ENCODE measurements at regions not wholly inside any gene's neighbourhood (a gene's known extent, or its start where the extent isn't known, plus 50 kb on each side); places are given as distances from the start of the nearest gene placed in this dataset.

DNA sequence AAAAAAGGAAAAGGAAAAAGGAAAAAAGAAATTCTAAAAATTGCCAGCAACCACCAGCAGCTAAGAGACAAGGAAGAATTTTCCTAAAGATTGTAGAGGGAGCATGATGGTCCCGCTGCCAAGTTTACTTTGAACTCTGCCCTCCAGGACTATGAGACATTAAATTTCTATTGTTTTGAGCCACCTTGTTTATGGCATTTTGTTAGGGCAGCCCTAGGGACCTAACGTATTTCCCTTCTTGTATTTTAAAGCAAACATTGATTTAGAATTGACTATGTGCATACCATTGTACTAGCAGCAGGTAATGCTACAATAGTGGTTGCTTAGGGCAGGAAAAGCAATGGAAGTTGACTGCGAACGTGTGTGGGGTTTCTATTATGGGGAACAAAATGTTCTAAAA is 1414.2 kb downstream of the EFNB2 start:
- H3K9me3 ChIP-seq (replicated peaks): no peaks in the 10 kb centered on the region
- TF ChIP-seq, protein P1, sequence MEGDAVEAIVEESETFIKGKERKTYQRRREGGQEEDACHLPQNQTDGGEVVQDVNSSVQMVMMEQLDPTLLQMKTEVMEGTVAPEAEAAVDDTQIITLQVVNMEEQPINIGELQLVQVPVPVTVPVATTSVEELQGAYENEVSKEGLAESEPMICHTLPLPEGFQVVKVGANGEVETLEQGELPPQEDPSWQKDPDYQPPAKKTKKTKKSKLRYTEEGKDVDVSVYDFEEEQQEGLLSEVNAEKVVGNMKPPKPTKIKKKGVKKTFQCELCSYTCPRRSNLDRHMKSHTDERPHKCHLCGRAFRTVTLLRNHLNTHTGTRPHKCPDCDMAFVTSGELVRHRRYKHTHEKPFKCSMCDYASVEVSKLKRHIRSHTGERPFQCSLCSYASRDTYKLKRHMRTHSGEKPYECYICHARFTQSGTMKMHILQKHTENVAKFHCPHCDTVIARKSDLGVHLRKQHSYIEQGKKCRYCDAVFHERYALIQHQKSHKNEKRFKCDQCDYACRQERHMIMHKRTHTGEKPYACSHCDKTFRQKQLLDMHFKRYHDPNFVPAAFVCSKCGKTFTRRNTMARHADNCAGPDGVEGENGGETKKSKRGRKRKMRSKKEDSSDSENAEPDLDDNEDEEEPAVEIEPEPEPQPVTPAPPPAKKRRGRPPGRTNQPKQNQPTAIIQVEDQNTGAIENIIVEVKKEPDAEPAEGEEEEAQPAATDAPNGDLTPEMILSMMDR (IDR thresholded peaks at IDR 0.05; ENCODE audit: borderline replicate concordance): no peak
- no peaks in the 10 kb centered on the region for H3K36me3 ChIP-seq
- H3K4me3 ChIP-seq: no peak overlapping the region
- H3K27me3 ChIP-seq (ENCODE audit: low read depth): no peaks in the 10 kb centered on the region
- no peak overlapping the region for H3K27ac ChIP-seq (replicated peaks)
- intact Hi-C loops (cut with micrococcal nuclease): no loop called here
- no peak for DNase-seq
- H3K4me1 ChIP-seq: no peaks in the 10 kb centered on the region

DNA sequence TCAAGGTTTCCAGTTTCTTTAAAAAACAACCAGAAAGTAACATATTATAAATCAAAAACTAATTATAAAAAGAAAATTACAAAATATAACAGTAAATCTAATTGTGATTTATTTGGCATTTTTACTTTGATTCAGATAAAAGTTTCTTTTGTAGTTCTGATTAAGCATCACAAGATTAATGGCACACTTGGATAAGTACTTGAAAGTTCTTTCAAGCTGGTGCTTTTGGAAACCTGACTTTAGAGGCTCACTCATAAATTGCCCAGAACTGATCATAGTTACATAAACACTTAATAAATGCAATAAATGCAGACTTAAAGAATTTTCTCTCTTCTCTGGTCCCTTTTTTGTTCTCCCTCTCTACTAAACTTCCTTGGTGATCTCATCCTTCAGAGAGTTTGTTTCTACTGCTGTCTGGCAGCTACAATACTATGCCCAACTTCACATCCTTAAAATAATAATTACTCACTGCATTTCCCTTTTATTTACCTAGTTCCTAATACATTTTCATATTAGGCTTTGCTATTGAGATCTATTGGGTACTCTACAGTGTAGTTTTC is 1417.0 kb downstream of the EFNB2 start:
- Histone ChIP-seq H3K27ac (replicated peaks) (no peak overlapping the region), H3K27me3 (ENCODE audit: low read depth) (no peaks in the 10 kb centered on the region), H3K36me3 (no peaks in the 10 kb centered on the region), H3K4me3 (no peak overlapping the region), H3K9me3 (replicated peaks) (peaks cover 15% of the 10 kb centered on the region), H3K4me1 (no peaks in the 10 kb centered on the region)
- intact Hi-C loops (cut with micrococcal nuclease): no loop called here
- DNase-seq: no peak
- TF ChIP-seq, protein P1 (IDR thresholded peaks at IDR 0.05; ENCODE audit: borderline replicate concordance): no peak

DNA sequence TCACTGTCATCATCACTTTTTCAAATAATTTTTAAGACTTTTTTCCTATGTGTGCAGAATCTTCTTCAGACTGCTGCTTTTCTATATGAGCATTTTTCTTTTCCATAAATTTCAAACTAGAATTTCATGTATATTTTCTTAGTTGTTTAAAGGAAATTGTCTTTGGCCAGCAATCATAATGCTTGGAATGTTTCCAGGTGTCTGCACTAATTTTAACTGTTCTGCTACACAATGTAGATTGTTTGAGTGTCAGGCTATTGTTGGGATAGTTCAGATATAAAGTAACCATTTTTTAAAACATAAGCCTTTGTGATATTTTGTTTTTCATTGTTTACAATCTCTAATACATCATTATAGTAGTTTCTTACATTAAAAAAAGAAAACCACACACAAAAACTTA is 1418.5 kb downstream of the EFNB2 start:
- Histone ChIP-seq H3K27ac (replicated peaks) (peak overlapping the region; percentile 10), H3K4me1 (no peaks in the 10 kb centered on the region), H3K27me3 (ENCODE audit: low read depth) (no peaks in the 10 kb centered on the region), H3K9me3 (replicated peaks) (peaks cover 24% of the 10 kb centered on the region), H3K4me3 (no peak overlapping the region), H3K36me3 (no peaks in the 10 kb centered on the region)
- TF ChIP-seq, protein P1 (IDR thresholded peaks at IDR 0.05; ENCODE audit: borderline replicate concordance): no peak
- intact Hi-C loops (cut with micrococcal nuclease): no loop called here
- no peak for DNase-seq

DNA sequence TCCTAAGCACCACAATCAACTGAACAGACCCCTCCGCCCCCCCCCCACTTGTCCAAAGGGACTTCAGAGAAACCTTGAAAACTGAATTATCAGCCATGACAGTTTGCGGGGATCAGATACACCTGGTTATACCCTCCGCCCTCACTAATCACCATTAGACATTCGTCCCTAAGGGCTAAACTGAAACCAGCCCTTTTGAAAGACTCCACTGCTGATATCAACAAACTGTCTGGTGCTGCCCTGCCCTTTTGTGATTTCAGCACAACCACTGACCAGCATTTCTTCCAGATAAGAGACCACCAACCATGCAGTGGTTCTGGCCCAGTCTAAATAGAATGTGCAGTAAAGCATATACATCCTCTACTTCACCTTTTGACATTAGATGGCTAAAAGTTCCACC is 1422.9 kb downstream of the EFNB2 start:
- no peaks in the 10 kb centered on the region for H3K27me3 ChIP-seq (ENCODE audit: low read depth)
- TF ChIP-seq, protein P1 (IDR thresholded peaks at IDR 0.05; ENCODE audit: borderline replicate concordance): no peak
- intact Hi-C loops (cut with micrococcal nuclease): no loop called here

DNA sequence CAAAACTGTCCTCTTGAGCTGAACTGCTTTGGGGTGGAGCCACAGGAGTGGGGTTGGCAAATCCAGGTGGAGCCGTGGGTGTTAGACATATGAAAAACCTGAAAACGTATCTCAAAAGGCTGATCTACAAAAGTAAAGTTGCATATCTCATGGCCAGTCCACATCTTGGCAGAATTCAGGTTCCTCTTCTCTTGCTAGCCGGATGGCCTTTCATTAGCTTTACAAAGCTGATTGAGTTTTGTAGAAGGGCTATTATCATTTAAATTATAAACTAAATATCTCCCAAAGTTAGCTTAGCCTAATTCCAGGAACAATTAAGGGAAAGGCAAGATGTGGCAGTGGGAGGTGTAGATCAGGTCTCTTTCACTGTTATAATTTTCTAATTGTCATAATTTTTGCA is 1427.7 kb downstream of the EFNB2 start:
- no peaks in the 10 kb centered on the region for H3K4me1 ChIP-seq
- TF ChIP-seq, protein P1 (IDR thresholded peaks at IDR 0.05; ENCODE audit: borderline replicate concordance): no peak
- intact Hi-C loops (cut with micrococcal nuclease): no loop called here

More for the DNA sequence above, 1422.9 kb downstream of the EFNB2 start:
- no peak for DNase-seq
- Histone ChIP-seq H3K36me3 (no peaks in the 10 kb centered on the region), H3K4me1 (no peaks in the 10 kb centered on the region), H3K9me3 (replicated peaks) (peaks cover 24% of the 10 kb centered on the region), H3K4me3 (no peak overlapping the region), H3K27ac (replicated peaks) (no peak overlapping the region)

More for the DNA sequence above, 1427.7 kb downstream of the EFNB2 start:
- no peak overlapping the region for H3K4me3 ChIP-seq
- H3K9me3 ChIP-seq (replicated peaks): peaks cover 1% of the 10 kb centered on the region
- H3K27me3 ChIP-seq (ENCODE audit: low read depth): no peaks in the 10 kb centered on the region
- H3K36me3 ChIP-seq: no peaks in the 10 kb centered on the region
- no peak for DNase-seq
- no peak overlapping the region for H3K27ac ChIP-seq (replicated peaks)
